ENCODE measurements at regions not wholly inside any gene's neighbourhood (a gene's known extent, or its start where the extent isn't known, plus 50 kb on each side); places are given as distances from the start of the nearest gene placed in this dataset.

DNA sequence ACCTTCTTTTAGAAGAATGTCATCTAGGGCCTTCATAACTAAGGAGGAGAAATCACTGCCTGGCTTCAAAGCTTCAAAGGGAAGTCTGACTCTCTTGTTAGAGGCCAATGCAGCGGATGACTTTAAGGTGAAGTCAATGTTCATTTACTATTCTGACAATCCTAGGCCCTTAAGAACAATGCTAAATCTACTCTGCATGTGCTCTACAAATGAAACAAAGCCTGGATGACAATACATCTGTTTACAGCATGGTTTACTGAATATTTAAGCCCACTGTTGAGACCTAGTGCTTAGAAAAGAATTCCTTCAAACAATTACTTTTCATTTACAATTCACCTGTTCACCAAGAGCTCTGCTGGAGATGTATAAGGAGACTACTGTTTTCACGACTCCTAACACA, 160.4 kb upstream of the EPHA3 start:
- Histone ChIP-seq H3K4me2 (no peak overlapping the region), H3K27ac (ENCODE audit: low read depth) (no peak overlapping the region), H2AFZ (no peak overlapping the region), H3K4me1 (ENCODE audit: insufficient read depth) (peaks cover 2% of the 10 kb centered on the region; the same call in 1 of the 2 replicates), H3K27me3 (ENCODE audit: insufficient read depth) (no peaks in the 10 kb centered on the region), H4K20me1 (replicated peaks; ENCODE audit: insufficient read depth) (no peaks in the 10 kb centered on the region), H3K36me3 (ENCODE audit: insufficient read depth) (no peaks in the 10 kb centered on the region), H3K4me3 (no peak overlapping the region), H3K79me2 (replicated peaks; ENCODE audit: insufficient read depth) (no peaks in the 10 kb centered on the region), H3K9me2 (ENCODE audit: insufficient read depth) (peaks cover 3% of the 10 kb centered on the region), H3F3A (replicated peaks; ENCODE audit: low read depth) (no peaks in the 10 kb centered on the region)
- DNase-seq (ENCODE audit: low spot score) (peak; percentile 20), ATAC-seq (peak; percentile 84)
- H3K36me3 Mint-ChIP-seq (ENCODE audit: low read depth), result no peaks in the 10 kb centered on the region
- TF ChIP-seq, protein P1, sequence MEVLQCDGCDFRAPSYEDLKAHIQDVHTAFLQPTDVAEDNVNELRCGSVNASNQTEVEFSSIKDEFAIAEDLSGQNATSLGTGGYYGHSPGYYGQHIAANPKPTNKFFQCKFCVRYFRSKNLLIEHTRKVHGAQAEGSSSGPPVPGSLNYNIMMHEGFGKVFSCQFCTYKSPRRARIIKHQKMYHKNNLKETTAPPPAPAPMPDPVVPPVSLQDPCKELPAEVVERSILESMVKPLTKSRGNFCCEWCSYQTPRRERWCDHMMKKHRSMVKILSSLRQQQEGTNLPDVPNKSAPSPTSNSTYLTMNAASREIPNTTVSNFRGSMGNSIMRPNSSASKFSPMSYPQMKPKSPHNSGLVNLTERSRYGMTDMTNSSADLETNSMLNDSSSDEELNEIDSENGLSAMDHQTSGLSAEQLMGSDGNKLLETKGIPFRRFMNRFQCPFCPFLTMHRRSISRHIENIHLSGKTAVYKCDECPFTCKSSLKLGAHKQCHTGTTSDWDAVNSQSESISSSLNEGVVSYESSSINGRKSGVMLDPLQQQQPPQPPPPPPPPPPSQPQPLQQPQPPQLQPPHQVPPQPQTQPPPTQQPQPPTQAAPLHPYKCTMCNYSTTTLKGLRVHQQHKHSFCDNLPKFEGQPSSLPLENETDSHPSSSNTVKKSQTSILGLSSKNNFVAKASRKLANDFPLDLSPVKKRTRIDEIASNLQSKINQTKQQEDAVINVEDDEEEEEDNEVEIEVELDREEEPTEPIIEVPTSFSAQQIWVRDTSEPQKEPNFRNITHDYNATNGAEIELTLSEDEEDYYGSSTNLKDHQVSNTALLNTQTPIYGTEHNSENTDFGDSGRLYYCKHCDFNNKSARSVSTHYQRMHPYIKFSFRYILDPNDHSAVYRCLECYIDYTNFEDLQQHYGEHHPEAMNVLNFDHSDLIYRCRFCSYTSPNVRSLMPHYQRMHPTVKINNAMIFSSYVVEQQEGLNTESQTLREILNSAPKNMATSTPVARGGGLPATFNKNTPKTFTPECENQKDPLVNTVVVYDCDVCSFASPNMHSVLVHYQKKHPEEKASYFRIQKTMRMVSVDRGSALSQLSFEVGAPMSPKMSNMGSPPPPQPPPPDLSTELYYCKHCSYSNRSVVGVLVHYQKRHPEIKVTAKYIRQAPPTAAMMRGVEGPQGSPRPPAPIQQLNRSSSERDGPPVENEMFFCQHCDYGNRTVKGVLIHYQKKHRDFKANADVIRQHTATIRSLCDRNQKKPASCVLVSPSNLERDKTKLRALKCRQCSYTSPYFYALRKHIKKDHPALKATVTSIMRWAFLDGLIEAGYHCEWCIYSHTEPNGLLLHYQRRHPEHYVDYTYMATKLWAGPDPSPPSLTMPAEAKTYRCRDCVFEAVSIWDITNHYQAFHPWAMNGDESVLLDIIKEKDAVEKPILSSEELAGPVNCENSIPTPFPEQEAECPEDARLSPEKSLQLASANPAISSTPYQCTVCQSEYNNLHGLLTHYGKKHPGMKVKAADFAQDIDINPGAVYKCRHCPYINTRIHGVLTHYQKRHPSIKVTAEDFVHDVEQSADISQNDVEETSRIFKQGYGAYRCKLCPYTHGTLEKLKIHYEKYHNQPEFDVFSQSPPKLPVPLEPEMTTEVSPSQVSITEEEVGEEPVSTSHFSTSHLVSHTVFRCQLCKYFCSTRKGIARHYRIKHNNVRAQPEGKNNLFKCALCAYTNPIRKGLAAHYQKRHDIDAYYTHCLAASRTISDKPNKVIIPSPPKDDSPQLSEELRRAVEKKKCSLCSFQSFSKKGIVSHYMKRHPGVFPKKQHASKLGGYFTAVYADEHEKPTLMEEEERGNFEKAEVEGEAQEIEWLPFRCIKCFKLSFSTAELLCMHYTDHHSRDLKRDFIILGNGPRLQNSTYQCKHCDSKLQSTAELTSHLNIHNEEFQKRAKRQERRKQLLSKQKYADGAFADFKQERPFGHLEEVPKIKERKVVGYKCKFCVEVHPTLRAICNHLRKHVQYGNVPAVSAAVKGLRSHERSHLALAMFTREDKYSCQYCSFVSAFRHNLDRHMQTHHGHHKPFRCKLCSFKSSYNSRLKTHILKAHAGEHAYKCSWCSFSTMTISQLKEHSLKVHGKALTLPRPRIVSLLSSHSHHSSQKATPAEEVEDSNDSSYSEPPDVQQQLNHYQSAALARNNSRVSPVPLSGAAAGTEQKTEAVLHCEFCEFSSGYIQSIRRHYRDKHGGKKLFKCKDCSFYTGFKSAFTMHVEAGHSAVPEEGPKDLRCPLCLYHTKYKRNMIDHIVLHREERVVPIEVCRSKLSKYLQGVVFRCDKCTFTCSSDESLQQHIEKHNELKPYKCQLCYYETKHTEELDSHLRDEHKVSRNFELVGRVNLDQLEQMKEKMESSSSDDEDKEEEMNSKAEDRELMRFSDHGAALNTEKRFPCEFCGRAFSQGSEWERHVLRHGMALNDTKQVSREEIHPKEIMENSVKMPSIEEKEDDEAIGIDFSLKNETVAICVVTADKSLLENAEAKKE (CRISPR knock-in tag; IDR thresholded peaks at IDR 0.05), result no peak
- no peak for TF ChIP-seq POLR2AphosphoS5 (IDR thresholded peaks at IDR 0.05; ENCODE audit: low read depth)
- no peak for TF ChIP-seq STAT1 (IDR thresholded peaks at IDR 0.05; ENCODE audit: unreplicated experiment)
- no peak for TF ChIP-seq CTCF (conservative IDR thresholded peaks at IDR 0.05; ENCODE audit: low read depth in 2 of 2)
- no peak for TF ChIP-seq ZNF114 (CRISPR knock-in tag; IDR thresholded peaks at IDR 0.05)
- TF ChIP-seq, protein P2, sequence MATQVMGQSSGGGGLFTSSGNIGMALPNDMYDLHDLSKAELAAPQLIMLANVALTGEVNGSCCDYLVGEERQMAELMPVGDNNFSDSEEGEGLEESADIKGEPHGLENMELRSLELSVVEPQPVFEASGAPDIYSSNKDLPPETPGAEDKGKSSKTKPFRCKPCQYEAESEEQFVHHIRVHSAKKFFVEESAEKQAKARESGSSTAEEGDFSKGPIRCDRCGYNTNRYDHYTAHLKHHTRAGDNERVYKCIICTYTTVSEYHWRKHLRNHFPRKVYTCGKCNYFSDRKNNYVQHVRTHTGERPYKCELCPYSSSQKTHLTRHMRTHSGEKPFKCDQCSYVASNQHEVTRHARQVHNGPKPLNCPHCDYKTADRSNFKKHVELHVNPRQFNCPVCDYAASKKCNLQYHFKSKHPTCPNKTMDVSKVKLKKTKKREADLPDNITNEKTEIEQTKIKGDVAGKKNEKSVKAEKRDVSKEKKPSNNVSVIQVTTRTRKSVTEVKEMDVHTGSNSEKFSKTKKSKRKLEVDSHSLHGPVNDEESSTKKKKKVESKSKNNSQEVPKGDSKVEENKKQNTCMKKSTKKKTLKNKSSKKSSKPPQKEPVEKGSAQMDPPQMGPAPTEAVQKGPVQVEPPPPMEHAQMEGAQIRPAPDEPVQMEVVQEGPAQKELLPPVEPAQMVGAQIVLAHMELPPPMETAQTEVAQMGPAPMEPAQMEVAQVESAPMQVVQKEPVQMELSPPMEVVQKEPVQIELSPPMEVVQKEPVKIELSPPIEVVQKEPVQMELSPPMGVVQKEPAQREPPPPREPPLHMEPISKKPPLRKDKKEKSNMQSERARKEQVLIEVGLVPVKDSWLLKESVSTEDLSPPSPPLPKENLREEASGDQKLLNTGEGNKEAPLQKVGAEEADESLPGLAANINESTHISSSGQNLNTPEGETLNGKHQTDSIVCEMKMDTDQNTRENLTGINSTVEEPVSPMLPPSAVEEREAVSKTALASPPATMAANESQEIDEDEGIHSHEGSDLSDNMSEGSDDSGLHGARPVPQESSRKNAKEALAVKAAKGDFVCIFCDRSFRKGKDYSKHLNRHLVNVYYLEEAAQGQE (IDR thresholded peaks at IDR 0.05; ENCODE audit: unreplicated experiment), result no peak
- TF ChIP-seq, protein P3, sequence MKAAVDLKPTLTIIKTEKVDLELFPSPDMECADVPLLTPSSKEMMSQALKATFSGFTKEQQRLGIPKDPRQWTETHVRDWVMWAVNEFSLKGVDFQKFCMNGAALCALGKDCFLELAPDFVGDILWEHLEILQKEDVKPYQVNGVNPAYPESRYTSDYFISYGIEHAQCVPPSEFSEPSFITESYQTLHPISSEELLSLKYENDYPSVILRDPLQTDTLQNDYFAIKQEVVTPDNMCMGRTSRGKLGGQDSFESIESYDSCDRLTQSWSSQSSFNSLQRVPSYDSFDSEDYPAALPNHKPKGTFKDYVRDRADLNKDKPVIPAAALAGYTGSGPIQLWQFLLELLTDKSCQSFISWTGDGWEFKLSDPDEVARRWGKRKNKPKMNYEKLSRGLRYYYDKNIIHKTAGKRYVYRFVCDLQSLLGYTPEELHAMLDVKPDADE (IDR thresholded peaks at IDR 0.05), result no peak
- no peak for TF ChIP-seq JUNB (IDR thresholded peaks at IDR 0.05; ENCODE audit: unreplicated experiment)
- no peak for TF ChIP-seq ZNF331 (CRISPR knock-in tag; IDR thresholded peaks at IDR 0.05; ENCODE audit: low read depth)
- no peak for TF ChIP-seq EZH2phosphoT487 (IDR thresholded peaks at IDR 0.05; ENCODE audit: unreplicated experiment)
- no peaks in the 10 kb centered on the region for H3K27me3 Mint-ChIP-seq (ENCODE audit: insufficient read depth, low read depth, poor library complexity)
- H3K4me3 Mint-ChIP-seq, result no peak overlapping the region
- no peaks in the 10 kb centered on the region for H3K9me3 Mint-ChIP-seq
- H3K4me1 Mint-ChIP-seq, result peaks cover 9% of the 10 kb centered on the region
- no peak overlapping the region for H3K27ac Mint-ChIP-seq

Measured in GM23338 (cell line).